ENCODE measurements at regions not wholly inside any gene's neighbourhood (a gene's known extent, or its start where the extent isn't known, plus 50 kb on each side); places are given as distances from the start of the nearest gene placed in this dataset.
"Not testable (repeated sequence)": the region's sequence is repeated elsewhere in the genome, so short reads cannot be mapped to it uniquely, and the experiment has no call there.

- DNase-seq (ENCODE audit: low read depth in 4 of 4, low spot score in 1 of 4): no peak
Measured at GRCh38 chr2:2655453-2656114, 324.5 kb upstream of the MYT1L start.

- no peak for DNase-seq (ENCODE audit: low read depth in 4 of 4, low spot score in 1 of 4)
Measured at GRCh38 chr2:2653231-2653630, 322.2 kb upstream of the MYT1L start.

GRCh38 chr2:2650608-2651375 lies 319.7 kb upstream of the MYT1L start:
- no peak for DNase-seq (ENCODE audit: low read depth in 4 of 4, low spot score in 1 of 4)

- no peak for DNase-seq (ENCODE audit: low read depth in 4 of 4, low spot score in 1 of 4)
Measured at GRCh38 chr2:2649109-2650072, 318.3 kb upstream of the MYT1L start.

GRCh38 chr2:2648094-2648493 lies 317.0 kb upstream of the MYT1L start:
- DNase-seq (ENCODE audit: low read depth in 4 of 4, low spot score in 1 of 4): no peak

- DNase-seq (ENCODE audit: low read depth in 4 of 4, low spot score in 1 of 4): no peak
Measured at GRCh38 chr2:2647141-2647541, 316.1 kb upstream of the MYT1L start.

GRCh38 chr2:2646433-2647051 lies 315.5 kb upstream of the MYT1L start:
- DNase-seq (ENCODE audit: low read depth in 4 of 4, low spot score in 1 of 4): peak in 2 of 4 experiments; percentile 10 to 30

- DNase-seq (ENCODE audit: low read depth in 4 of 4, low spot score in 1 of 4): no peak
Measured at GRCh38 chr2:2645162-2645855, 314.2 kb upstream of the MYT1L start.

- not testable (repeated sequence) for DNase-seq (ENCODE audit: low read depth in 4 of 4, low spot score in 1 of 4)
Measured at GRCh38 chr2:2644751-2645150, 313.7 kb upstream of the MYT1L start.

- DNase-seq (ENCODE audit: low read depth in 4 of 4, low spot score in 1 of 4): no peak
Measured at GRCh38 chr2:2644040-2644439, 313.0 kb upstream of the MYT1L start.

GRCh38 chr2:2642906-2643890 lies 312.1 kb upstream of the MYT1L start:
- DNase-seq (ENCODE audit: low read depth in 4 of 4, low spot score in 1 of 4): no peak

- DNase-seq (ENCODE audit: low read depth in 4 of 4, low spot score in 1 of 4): no peak
Measured at GRCh38 chr2:2641541-2642410, 310.7 kb upstream of the MYT1L start.

- DNase-seq (ENCODE audit: low read depth in 4 of 4, low spot score in 1 of 4): no peak
Measured at GRCh38 chr2:2640818-2641217, 309.7 kb upstream of the MYT1L start.

- no peak for DNase-seq (ENCODE audit: low read depth in 4 of 4, low spot score in 1 of 4)
Measured at GRCh38 chr2:2640371-2640770, 309.3 kb upstream of the MYT1L start.

- no peak for DNase-seq (ENCODE audit: low read depth in 4 of 4, low spot score in 1 of 4)
Measured at GRCh38 chr2:2639251-2640139, 308.4 kb upstream of the MYT1L start.

GRCh38 chr2:2638547-2639220 lies 307.6 kb upstream of the MYT1L start:
- DNase-seq (ENCODE audit: low read depth in 4 of 4, low spot score in 1 of 4): no peak

GRCh38 chr2:2636813-2637212 lies 305.7 kb upstream of the MYT1L start:
- no peak for DNase-seq (ENCODE audit: low read depth in 4 of 4, low spot score in 1 of 4)
